ENCODE measurements at regions not wholly inside any gene's neighbourhood (a gene's known extent, or its start where the extent isn't known, plus 50 kb on each side); places are given as distances from the start of the nearest gene placed in this dataset.

DNA sequence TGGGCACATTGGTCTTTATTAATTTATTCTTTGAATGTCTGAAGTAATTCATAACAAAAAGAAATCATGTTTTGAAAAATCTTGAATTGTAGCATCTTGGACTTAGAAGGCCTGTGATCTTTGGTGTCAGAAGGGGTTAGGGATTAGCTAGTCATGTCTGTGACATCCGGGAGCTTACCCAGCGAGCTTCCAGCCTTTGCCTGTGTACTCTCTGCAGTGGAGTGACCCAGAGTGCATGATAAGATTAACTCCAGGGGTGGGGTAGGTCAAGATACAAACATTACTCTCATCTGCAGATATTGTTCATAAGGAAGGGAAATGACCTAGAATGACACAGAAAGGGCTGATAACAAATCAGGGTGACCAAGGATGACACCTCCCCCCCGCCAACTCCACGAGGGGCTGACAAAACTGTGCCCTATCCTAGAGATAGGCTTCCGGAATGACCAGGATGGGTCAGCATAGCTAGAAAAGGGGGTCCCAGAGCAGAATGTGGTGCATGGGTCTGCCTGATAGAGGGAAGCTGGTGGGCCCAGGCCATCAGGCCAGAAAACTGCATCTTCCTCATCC is 56.6 kb upstream of the BLCAP start:
- POLR2A ChIA-PET = no interaction called here
- no peaks in the 10 kb centered on the region for H3K4me1 ChIP-seq (ENCODE audit: control extremely low read depth in 1 of 4, control insufficient read depth in 4 of 4, insufficient read depth in 4 of 4, low read length in 3 of 4)
- no peaks in the 10 kb centered on the region for H3K36me3 ChIP-seq (ENCODE audit: control insufficient read depth in 4 of 4, insufficient read depth in 4 of 4, low read length in 3 of 4)
- H3K9me3 ChIP-seq (ENCODE audit: control extremely low read depth in 1 of 5, control insufficient read depth in 4 of 5, insufficient read depth in 2 of 5, low read depth in 1 of 5, low read length in 4 of 5) = peaks cover 0 to 12% (median 4%) of the 10 kb centered on the region in 5 experiments
- DNase-seq = no peak
- no peak overlapping the region for H3K4me3 ChIP-seq (ENCODE audit: control insufficient read depth in 1 of 7, extremely low read depth in 1 of 7, insufficient read depth in 4 of 7, low read depth in 2 of 7, low read length in 6 of 7)
- no peak overlapping the region for H3K27ac ChIP-seq (ENCODE audit: insufficient read depth in 1 of 2, low read depth in 1 of 2, low read length in 2 of 2, poor library complexity in 1 of 2, severe bottlenecking in 2 of 2)
- WGBS (ENCODE audit: insufficient coverage) = 100% methylated on average over 5 of the region's 5 CpGs
- CTCF ChIA-PET = interaction anchor here (1.1 to 1.8 kb wide), 2 partner anchors 20 to 220 kb away, joined by 3 to 4 read pairs; no protein-coding TSS in a partner anchor
- H3K27me3 ChIP-seq (replicated peaks in 2 of 5; ENCODE audit: control insufficient read depth in 4 of 5, insufficient read depth in 5 of 5, low read length in 4 of 5) = peaks cover 0 to 16% (median 4%) of the 10 kb centered on the region in 5 experiments

DNA sequence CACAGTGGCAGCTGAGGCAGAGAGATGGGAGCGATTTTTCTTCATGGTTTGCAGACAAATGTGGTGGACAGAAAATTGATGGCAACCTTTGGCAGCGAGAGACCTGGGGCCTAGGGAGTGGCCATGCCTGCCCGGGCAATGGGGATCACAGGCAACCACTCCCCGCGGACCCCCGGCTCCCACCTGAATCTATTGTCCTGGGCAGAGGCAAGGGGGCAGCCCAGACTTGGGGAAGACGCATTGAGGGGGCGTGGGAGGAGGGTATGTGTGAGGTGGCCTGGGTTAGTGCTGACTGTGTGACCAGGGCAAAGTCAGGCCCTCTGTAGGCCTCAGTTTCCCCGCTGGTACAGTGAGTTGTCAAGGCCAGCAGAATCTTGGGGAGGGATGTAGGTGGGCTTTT is 53.6 kb upstream of the BLCAP start:
- no peak overlapping the region for H3K27ac ChIP-seq (ENCODE audit: insufficient read depth in 1 of 2, low read depth in 1 of 2, low read length in 2 of 2, poor library complexity in 1 of 2, severe bottlenecking in 2 of 2)
- peaks cover 0 to 22% (median 8%) of the 10 kb centered on the region in 5 experiments for H3K27me3 ChIP-seq (replicated peaks in 2 of 5; ENCODE audit: control insufficient read depth in 4 of 5, insufficient read depth in 5 of 5, low read length in 4 of 5)
- H3K4me1 ChIP-seq (ENCODE audit: control extremely low read depth in 1 of 4, control insufficient read depth in 4 of 4, insufficient read depth in 4 of 4, low read length in 3 of 4) = peaks cover 1 to 11% (median 8%) of the 10 kb centered on the region in 4 experiments
- no peaks in the 10 kb centered on the region for H3K36me3 ChIP-seq (ENCODE audit: control insufficient read depth in 4 of 4, insufficient read depth in 4 of 4, low read length in 3 of 4)
- WGBS (ENCODE audit: insufficient coverage) = 97% methylated on average over 8 of the region's 9 CpGs
- peaks cover 0 to 7% (median 4%) of the 10 kb centered on the region in 5 experiments for H3K9me3 ChIP-seq (ENCODE audit: control extremely low read depth in 1 of 5, control insufficient read depth in 4 of 5, insufficient read depth in 2 of 5, low read depth in 1 of 5, low read length in 4 of 5)
- ChIA-PET POLR2A (no interaction called here), CTCF (no interaction called here)
- H3K4me3 ChIP-seq (ENCODE audit: control insufficient read depth in 1 of 7, extremely low read depth in 1 of 7, insufficient read depth in 4 of 7, low read depth in 2 of 7, low read length in 6 of 7) = no peak overlapping the region
- no peak for DNase-seq

DNA sequence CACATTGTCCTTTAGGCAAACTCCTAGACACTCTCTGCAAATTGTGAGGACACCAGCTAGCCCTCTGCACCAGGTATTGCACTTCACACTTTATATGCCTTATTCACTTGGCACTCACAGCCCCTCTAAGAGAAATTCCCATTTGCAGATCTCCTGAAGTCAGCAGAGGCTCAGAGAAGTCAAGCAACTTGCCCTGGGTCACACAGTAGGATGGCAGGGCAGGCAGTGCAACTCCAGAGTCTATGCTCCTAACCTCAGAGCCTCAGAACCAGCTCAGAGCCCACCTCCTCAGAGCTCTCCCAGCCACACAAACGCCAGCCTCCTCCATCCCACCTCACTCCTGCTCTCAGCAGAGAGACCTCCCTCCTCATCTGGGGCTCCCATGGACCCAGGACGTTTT is 52.4 kb upstream of the BLCAP start:
- H3K36me3 ChIP-seq (ENCODE audit: control insufficient read depth in 4 of 4, insufficient read depth in 4 of 4, low read length in 3 of 4) = no peaks in the 10 kb centered on the region
- POLR2A ChIA-PET = no interaction called here

DNA sequence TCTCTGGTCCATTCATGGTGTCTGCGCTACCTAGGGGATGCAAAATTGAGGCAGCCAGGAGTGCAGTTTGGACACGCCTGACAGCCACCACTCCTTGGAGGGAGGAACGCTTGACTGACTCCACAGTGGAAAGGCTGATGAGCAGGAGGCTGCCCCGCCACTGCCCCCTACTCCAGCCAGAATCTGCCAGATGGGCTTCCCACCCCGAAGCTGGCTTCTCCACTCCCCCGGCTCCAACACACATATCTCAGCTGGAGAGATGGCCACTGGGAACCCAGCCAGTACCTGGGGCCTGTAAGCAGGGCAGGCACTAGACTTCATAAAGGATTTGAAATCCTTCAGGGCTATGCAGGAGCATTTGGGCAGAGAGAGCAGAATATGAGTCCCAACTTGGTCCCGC is 51.4 kb upstream of the BLCAP start:
- H3K27ac ChIP-seq (ENCODE audit: insufficient read depth in 1 of 2, low read depth in 1 of 2, low read length in 2 of 2, poor library complexity in 1 of 2, severe bottlenecking in 2 of 2) = no peak overlapping the region
- no peak overlapping the region for H3K4me3 ChIP-seq (ENCODE audit: control insufficient read depth in 1 of 7, extremely low read depth in 1 of 7, insufficient read depth in 4 of 7, low read depth in 2 of 7, low read length in 6 of 7)
- ChIA-PET POLR2A (no interaction called here), CTCF (no interaction called here)
- H3K9me3 ChIP-seq (ENCODE audit: control extremely low read depth in 1 of 5, control insufficient read depth in 4 of 5, insufficient read depth in 2 of 5, low read depth in 1 of 5, low read length in 4 of 5) = no peaks in the 10 kb centered on the region
- H3K36me3 ChIP-seq (ENCODE audit: control insufficient read depth in 4 of 4, insufficient read depth in 4 of 4, low read length in 3 of 4) = no peaks in the 10 kb centered on the region
- WGBS (ENCODE audit: insufficient coverage) = 100% methylated on average over 4 of the region's 7 CpGs
- DNase-seq = no peak
- H3K27me3 ChIP-seq (replicated peaks in 2 of 5; ENCODE audit: control insufficient read depth in 4 of 5, insufficient read depth in 5 of 5, low read length in 4 of 5) = peaks cover 0 to 17% (median 7%) of the 10 kb centered on the region in 5 experiments
- peaks cover 6 to 20% (median 15%) of the 10 kb centered on the region in 4 experiments for H3K4me1 ChIP-seq (ENCODE audit: control extremely low read depth in 1 of 4, control insufficient read depth in 4 of 4, insufficient read depth in 4 of 4, low read length in 3 of 4)

More for the DNA sequence above, 52.4 kb upstream of the BLCAP start:
- Histone ChIP-seq H3K9me3 (ENCODE audit: control extremely low read depth in 1 of 5, control insufficient read depth in 4 of 5, insufficient read depth in 2 of 5, low read depth in 1 of 5, low read length in 4 of 5) (peaks cover 0 to 1% (median 0%) of the 10 kb centered on the region in 5 experiments), H3K27me3 (replicated peaks in 2 of 5; ENCODE audit: control insufficient read depth in 4 of 5, insufficient read depth in 5 of 5, low read length in 4 of 5) (peaks cover 0 to 17% (median 8%) of the 10 kb centered on the region in 5 experiments), H3K27ac (ENCODE audit: insufficient read depth in 1 of 2, low read depth in 1 of 2, low read length in 2 of 2, poor library complexity in 1 of 2, severe bottlenecking in 2 of 2) (no peak overlapping the region), H3K4me1 (ENCODE audit: control extremely low read depth in 1 of 4, control insufficient read depth in 4 of 4, insufficient read depth in 4 of 4, low read length in 3 of 4) (peaks cover 6 to 20% (median 15%) of the 10 kb centered on the region in 4 experiments), H3K4me3 (ENCODE audit: control insufficient read depth in 1 of 7, extremely low read depth in 1 of 7, insufficient read depth in 4 of 7, low read depth in 2 of 7, low read length in 6 of 7) (no peak overlapping the region)
- DNase-seq = no peak
- CTCF ChIA-PET = no interaction called here
- WGBS (ENCODE audit: insufficient coverage) = 37% methylated on average over 2 of the region's 2 CpGs

DNA sequence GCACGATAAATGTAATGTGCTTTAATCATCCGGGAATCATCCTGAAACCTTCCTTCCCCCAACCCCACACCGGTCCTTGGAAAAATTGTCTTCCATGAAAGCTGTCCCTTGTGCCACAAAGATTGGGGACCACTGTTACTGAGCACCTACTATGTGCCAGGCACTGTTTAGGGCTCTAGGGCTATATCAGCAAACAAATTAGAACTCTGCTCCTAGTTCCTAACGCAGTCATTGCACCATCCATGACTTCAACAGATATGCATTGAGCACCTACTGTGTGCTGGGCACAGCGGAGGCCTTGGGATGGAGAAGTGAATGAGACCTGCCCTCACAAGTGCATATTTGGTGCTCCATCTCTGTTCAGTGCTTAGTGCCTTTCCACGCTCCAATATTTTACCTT is 50.3 kb upstream of the BLCAP start:
- POLR2A ChIA-PET = no interaction called here
- no peaks in the 10 kb centered on the region for H3K36me3 ChIP-seq (ENCODE audit: control insufficient read depth in 4 of 4, insufficient read depth in 4 of 4, low read length in 3 of 4)
- H3K9me3 ChIP-seq (ENCODE audit: control extremely low read depth in 1 of 5, control insufficient read depth in 4 of 5, insufficient read depth in 2 of 5, low read depth in 1 of 5, low read length in 4 of 5) = no peaks in the 10 kb centered on the region
- 80% methylated on average over 5 of the region's 6 CpGs for WGBS (ENCODE audit: insufficient coverage)
- H3K27ac ChIP-seq (ENCODE audit: insufficient read depth in 1 of 2, low read depth in 1 of 2, low read length in 2 of 2, poor library complexity in 1 of 2, severe bottlenecking in 2 of 2) = no peak overlapping the region
- CTCF ChIA-PET = interaction anchor here (3.2 kb wide), 1 partner anchor 13 kb away, joined by 23 read pairs; no protein-coding TSS in a partner anchor
- DNase-seq = no peak
- no peak overlapping the region for H3K4me3 ChIP-seq (ENCODE audit: control insufficient read depth in 1 of 7, extremely low read depth in 1 of 7, insufficient read depth in 4 of 7, low read depth in 2 of 7, low read length in 6 of 7)
- peaks cover 0 to 17% (median 6%) of the 10 kb centered on the region in 5 experiments for H3K27me3 ChIP-seq (replicated peaks in 2 of 5; ENCODE audit: control insufficient read depth in 4 of 5, insufficient read depth in 5 of 5, low read length in 4 of 5)
- peaks cover 6 to 20% (median 15%) of the 10 kb centered on the region in 4 experiments for H3K4me1 ChIP-seq (ENCODE audit: control extremely low read depth in 1 of 4, control insufficient read depth in 4 of 4, insufficient read depth in 4 of 4, low read length in 3 of 4)
